ENCODE measurements at regions not wholly inside any gene's neighbourhood (a gene's known extent, or its start where the extent isn't known, plus 50 kb on each side); places are given as distances from the start of the nearest gene placed in this dataset.

DNA sequence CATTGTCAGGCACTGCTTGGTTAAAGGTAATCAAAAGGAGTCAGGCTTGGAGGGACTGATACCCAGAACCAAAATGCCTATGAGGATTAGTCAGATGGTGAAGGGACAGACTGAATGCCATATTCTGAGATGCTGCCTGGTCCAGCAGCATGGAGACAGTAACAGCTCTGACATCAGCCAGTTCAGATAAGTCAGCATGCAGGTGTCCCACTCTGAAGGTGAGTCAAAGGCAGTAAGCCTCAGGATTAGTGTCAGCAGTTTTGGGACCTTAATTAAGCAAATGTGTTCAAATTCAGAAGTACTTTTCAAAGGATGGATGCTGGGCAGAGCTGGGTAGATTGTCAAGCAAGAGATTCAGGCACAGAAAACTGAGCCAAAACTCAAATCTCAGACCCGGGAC, 198.4 kb downstream of the RPS12 start:
- no peak for TF ChIP-seq POLR2A (IDR thresholded peaks at IDR 0.05)
- TF ChIP-seq, protein P1, sequence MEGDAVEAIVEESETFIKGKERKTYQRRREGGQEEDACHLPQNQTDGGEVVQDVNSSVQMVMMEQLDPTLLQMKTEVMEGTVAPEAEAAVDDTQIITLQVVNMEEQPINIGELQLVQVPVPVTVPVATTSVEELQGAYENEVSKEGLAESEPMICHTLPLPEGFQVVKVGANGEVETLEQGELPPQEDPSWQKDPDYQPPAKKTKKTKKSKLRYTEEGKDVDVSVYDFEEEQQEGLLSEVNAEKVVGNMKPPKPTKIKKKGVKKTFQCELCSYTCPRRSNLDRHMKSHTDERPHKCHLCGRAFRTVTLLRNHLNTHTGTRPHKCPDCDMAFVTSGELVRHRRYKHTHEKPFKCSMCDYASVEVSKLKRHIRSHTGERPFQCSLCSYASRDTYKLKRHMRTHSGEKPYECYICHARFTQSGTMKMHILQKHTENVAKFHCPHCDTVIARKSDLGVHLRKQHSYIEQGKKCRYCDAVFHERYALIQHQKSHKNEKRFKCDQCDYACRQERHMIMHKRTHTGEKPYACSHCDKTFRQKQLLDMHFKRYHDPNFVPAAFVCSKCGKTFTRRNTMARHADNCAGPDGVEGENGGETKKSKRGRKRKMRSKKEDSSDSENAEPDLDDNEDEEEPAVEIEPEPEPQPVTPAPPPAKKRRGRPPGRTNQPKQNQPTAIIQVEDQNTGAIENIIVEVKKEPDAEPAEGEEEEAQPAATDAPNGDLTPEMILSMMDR (IDR thresholded peaks at IDR 0.05), result no peak
